LNCaP clone FGC (cell line): ENCODE measurements at regions not wholly inside any gene's neighbourhood (a gene's known extent, or its start where the extent isn't known, plus 50 kb on each side); places are given as distances from the start of the nearest gene placed in this dataset.

Experiments
- DNase-seq: peaks from one replicate; pipeline ENCODE4 v3.0.0-alpha.2; 2011; ENCODE audit warnings: low read depth
- H3K4me3 ChIP-seq: 2 replicates; pipeline ENCODE4 v1.5.1; 2011; ENCODE audit warnings: mild to moderate bottlenecking, low read depth, low read length, control low read depth
- CTCF ChIP-seq: IDR thresholded peaks from 2 replicates; pipeline ENCODE4 v1.5.1; 2012; ENCODE audit warnings: mild to moderate bottlenecking; ENCODE audit not compliant: control insufficient read depth, insufficient read depth; ENCODE audit errors: extremely low read depth

DNA sequence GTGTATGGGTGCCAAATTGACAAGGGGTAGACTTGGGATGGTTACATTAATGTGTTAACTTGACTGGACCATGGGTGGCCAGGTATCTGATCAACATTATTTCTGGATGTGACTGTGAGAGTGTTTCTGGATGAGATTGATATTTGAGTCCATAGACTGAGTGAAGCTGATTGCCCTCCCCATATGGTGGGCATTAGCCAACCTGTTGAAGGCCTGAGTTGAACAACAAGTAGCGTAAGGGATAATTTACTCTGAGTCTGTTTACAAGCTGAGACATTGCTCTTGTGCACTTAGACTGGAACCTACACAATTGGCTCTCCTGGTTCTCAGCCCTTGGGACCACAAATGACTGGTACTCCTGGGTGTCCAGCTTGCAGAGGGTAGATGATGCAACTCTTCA, 240.1 kb downstream of the ASXL3 start:
- no peak for DNase-seq
- H3K4me3 ChIP-seq, result no peak overlapping the region
- no peak for TF ChIP-seq CTCF

- H3K4me3 ChIP-seq, result no peak overlapping the region
- no peak for DNase-seq
- no peak for TF ChIP-seq CTCF
Observed at GRCh38 chr18:33817096-33817495, 239.1 kb downstream of the ASXL3 start.

DNA sequence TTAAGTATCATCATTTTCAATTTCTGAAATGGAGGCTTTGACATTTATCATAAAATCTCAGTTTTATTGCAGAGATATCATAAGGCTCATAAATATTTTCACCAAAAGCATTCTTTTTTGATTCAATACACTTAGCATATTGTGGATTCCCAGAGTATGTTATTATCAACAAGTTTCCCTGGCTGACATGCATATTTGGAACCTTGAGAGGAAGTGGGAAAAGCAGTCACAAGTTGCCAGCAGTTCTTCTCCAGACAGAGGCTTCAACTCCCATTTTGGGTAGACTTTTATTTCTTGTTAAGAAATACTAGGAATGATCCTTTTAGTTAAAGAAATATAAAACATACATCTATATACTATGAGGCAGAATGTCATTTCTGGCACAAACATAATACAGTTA, 236.5 kb downstream of the ASXL3 start:
- no peak for DNase-seq
- H3K4me3 ChIP-seq, result no peak overlapping the region
- no peak for TF ChIP-seq CTCF

- DNase-seq, result no peak
- no peak overlapping the region for H3K4me3 ChIP-seq
- no peak for TF ChIP-seq CTCF
Observed at GRCh38 chr18:33812186-33812585, 234.2 kb downstream of the ASXL3 start.

- no peak for TF ChIP-seq CTCF
- DNase-seq, result no peak
- no peak overlapping the region for H3K4me3 ChIP-seq
Observed at GRCh38 chr18:33805592-33805991, 227.6 kb downstream of the ASXL3 start.

GRCh38 chr18:33804258-33804657, 226.2 kb downstream of the ASXL3 start:
- no peak overlapping the region for H3K4me3 ChIP-seq
- TF ChIP-seq CTCF, result no peak
- peak; percentile 45 for DNase-seq

DNA sequence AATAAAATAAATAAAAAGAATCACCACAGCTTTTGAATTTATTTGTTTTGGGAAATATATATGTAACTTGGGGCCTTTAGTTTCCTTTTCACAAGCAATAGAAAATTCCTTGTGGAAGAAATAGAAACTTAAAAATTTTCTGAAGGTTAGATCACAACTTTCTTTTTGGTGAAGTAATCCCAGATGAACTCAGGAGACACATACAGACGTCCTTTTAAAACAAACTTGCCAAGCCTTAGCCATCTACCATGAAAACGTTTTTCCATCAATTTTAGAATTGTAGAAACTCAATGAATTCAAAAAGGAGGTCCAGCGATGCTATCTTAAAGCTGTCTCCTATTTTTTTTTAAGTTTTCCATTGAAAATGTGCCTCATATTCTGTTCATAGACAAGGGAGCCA, 225.6 kb downstream of the ASXL3 start:
- no peak for TF ChIP-seq CTCF
- DNase-seq, result no peak
- no peak overlapping the region for H3K4me3 ChIP-seq
